HEK293 (cell line): ENCODE measurements at regions not wholly inside any gene's neighbourhood (a gene's known extent, or its start where the extent isn't known, plus 50 kb on each side); places are given as distances from the start of the nearest gene placed in this dataset.

Experiments used
- CTCF ChIA-PET: fragments of 350-600 bp; formaldehyde crosslinking; extraction: SDS; loops from one replicate; lab custom pipeline; 2021; ENCODE audit warnings: antibody characterized with exemption; lab: Yijun Ruan, JAX
- POLR2A ChIA-PET: fragments of 300-600 bp; formaldehyde crosslinking; extraction: SDS; loops from one replicate; lab custom pipeline; 2020; ENCODE audit warnings: antibody characterized with exemption, inconsistent platforms; lab: Yijun Ruan, JAX
- H3K27ac ChIP-seq: fragments of 200-500 bp; sonication (Bioruptor generic); 2 replicates; pipeline ENCODE4 v1.5.1; 2014; ENCODE audit warnings: low read depth, low read length, control low read depth, inconsistent platforms; ENCODE audit errors: extremely low read depth
- H3K36me3 ChIP-seq, 2 experiments: fragments of 200-500 bp in 1 of 2; sonication (Bioruptor generic) in 1 of 2; 1 replicate in 1 of 2; 2 replicates in 1 of 2; pipeline ENCODE4 v1.5.1; 2014 to 2017; ENCODE audit warnings: inconsistent platforms in 2 of 2, low read length in 2 of 2; ENCODE audit not compliant: control insufficient read depth in 2 of 2, insufficient read depth in 1 of 2
- H3K4me1 ChIP-seq: fragments of 200-500 bp; sonication (Bioruptor generic); 2 replicates; pipeline ENCODE4 v1.5.1; 2014; ENCODE audit warnings: mild to moderate bottlenecking, low read length, inconsistent platforms; ENCODE audit not compliant: control insufficient read depth, insufficient read depth
- H3K4me3 ChIP-seq: 2 replicates; pipeline ENCODE4 v1.5.1; 2011; ENCODE audit warnings: low read depth, mild to moderate bottlenecking, control low read depth, low read length, moderate library complexity
- H3K9me3 ChIP-seq: fragments of 200-500 bp; sonication (Bioruptor generic); 2 replicates; pipeline ENCODE4 v1.5.1; 2014; ENCODE audit warnings: low read depth, low read length, inconsistent platforms; ENCODE audit not compliant: control insufficient read depth, insufficient read depth
- ATF2 ChIP-seq: fragments of 450-650 bp; formaldehyde crosslinking; IDR thresholded peaks from 2 replicates; pipeline ENCODE4 v1.5.1; 2016; ENCODE audit warnings: missing biosample characterization, missing genetic modification characterization, low read depth
- EGR2 ChIP-seq: fragments of 450-650 bp; formaldehyde crosslinking; IDR thresholded peaks from 2 replicates; pipeline ENCODE4 v1.5.1; 2016; ENCODE audit warnings: low read depth, missing biosample characterization, missing genetic modification characterization
- KLF9 ChIP-seq: fragments of 450-650 bp; formaldehyde crosslinking; IDR thresholded peaks from 2 replicates; pipeline ENCODE4 v1.5.1; 2016; ENCODE audit warnings: missing biosample characterization, missing genetic modification characterization, low read depth
- PATZ1 ChIP-seq: fragments of 450-650 bp; formaldehyde crosslinking; IDR thresholded peaks from 2 replicates; pipeline ENCODE4 v1.5.1; 2016; ENCODE audit warnings: missing biosample characterization, missing genetic modification characterization
- PRDM1 ChIP-seq: fragments of 450-650 bp; formaldehyde crosslinking; IDR thresholded peaks from 2 replicates; pipeline ENCODE4; 2016; ENCODE audit warnings: missing biosample characterization, missing genetic modification characterization
- PRDM2 ChIP-seq: fragments of 450-650 bp; formaldehyde crosslinking; IDR thresholded peaks from 2 replicates; pipeline ENCODE4 v1.5.1; 2016; ENCODE audit warnings: missing biosample characterization, missing genetic modification characterization, borderline replicate concordance
- SCRT2 ChIP-seq: fragments of 450-650 bp; formaldehyde crosslinking; IDR thresholded peaks from 2 replicates; pipeline ENCODE4 v1.5.1; 2016; ENCODE audit warnings: missing biosample characterization, missing genetic modification characterization
- SP3 ChIP-seq: fragments of 450-650 bp; formaldehyde crosslinking; IDR thresholded peaks from 2 replicates; pipeline ENCODE4 v1.5.1; 2016; ENCODE audit warnings: missing biosample characterization, missing genetic modification characterization
- ZBTB49 ChIP-seq: fragments of 450-650 bp; formaldehyde crosslinking; IDR thresholded peaks from 2 replicates; pipeline ENCODE4 v1.5.1; 2016; ENCODE audit warnings: missing biosample characterization, missing genetic modification characterization, low read depth
- ZEB2 ChIP-seq: fragments of 450-650 bp; formaldehyde crosslinking; IDR thresholded peaks from 2 replicates; pipeline ENCODE4 v1.5.1; 2016; ENCODE audit warnings: missing biosample characterization, missing genetic modification characterization
- ZFHX2 ChIP-seq: fragments of 450-650 bp; formaldehyde crosslinking; conservative IDR thresholded peaks from 2 replicates; pipeline ENCODE4 v1.5.1; 2016; ENCODE audit warnings: missing biosample characterization, missing genetic modification characterization
- ZNF132 ChIP-seq: fragments of 450-650 bp; formaldehyde crosslinking; IDR thresholded peaks from 2 replicates; pipeline ENCODE4 v1.5.1; 2017; ENCODE audit warnings: missing biosample characterization, missing genetic modification characterization, borderline replicate concordance
- ZNF133 ChIP-seq: fragments of 450-650 bp; formaldehyde crosslinking; IDR thresholded peaks from 2 replicates; pipeline ENCODE4 v1.5.1; 2016; ENCODE audit warnings: missing biosample characterization, missing genetic modification characterization
- ZNF214 ChIP-seq: fragments of 450-650 bp; formaldehyde crosslinking; IDR thresholded peaks from 2 replicates; pipeline ENCODE4 v1.5.1; 2017; ENCODE audit warnings: missing biosample characterization, mild to moderate bottlenecking, missing genetic modification characterization, borderline replicate concordance
- ZNF266 ChIP-seq: fragments of 450-650 bp; formaldehyde crosslinking; IDR thresholded peaks from 2 replicates; pipeline ENCODE4 v1.5.1; 2016; ENCODE audit warnings: missing biosample characterization, missing genetic modification characterization, low read depth
- ZNF280C ChIP-seq: fragments of 450-650 bp; formaldehyde crosslinking; IDR thresholded peaks from 2 replicates; pipeline ENCODE4 v1.5.1; 2016; ENCODE audit warnings: missing biosample characterization, missing genetic modification characterization
- ZNF37A ChIP-seq: fragments of 450-650 bp; IDR thresholded peaks from 2 replicates; pipeline ENCODE4 v1.5.1; 2018; ENCODE audit warnings: missing biosample characterization, missing genetic modification characterization
- ZNF529 ChIP-seq: fragments of 450-650 bp; formaldehyde crosslinking; IDR thresholded peaks from 2 replicates; pipeline ENCODE4 v1.5.1; 2017; ENCODE audit warnings: missing genetic modification characterization, missing biosample characterization; ENCODE audit not compliant: insufficient replicate concordance
- ZNF664 ChIP-seq: fragments of 450-650 bp; formaldehyde crosslinking; IDR thresholded peaks from 2 replicates; pipeline ENCODE4 v1.5.1; 2016; ENCODE audit warnings: missing biosample characterization, missing genetic modification characterization
- ZNF830 ChIP-seq: fragments of 450-650 bp; IDR thresholded peaks from 2 replicates; pipeline ENCODE4 v1.5.0; 2018; ENCODE audit warnings: missing biosample characterization, missing genetic modification characterization, low read depth, mild to moderate bottlenecking, moderate library complexity
- ZSCAN4 ChIP-seq: fragments of 450-650 bp; formaldehyde crosslinking; IDR thresholded peaks from 2 replicates; pipeline ENCODE4 v1.5.1; 2017; ENCODE audit warnings: missing biosample characterization, missing genetic modification characterization

- TF ChIP-seq ATF2 (tag by site-specific recombination) (no peak), ZSCAN4 (tag by site-specific recombination) (no peak)
- TF ChIP-seq, all 188 proteins: peak for 0
These were observed 524.1 kb downstream of the GLRX3 start (continued) for GRCh38 chr10:130660266-130660665.

- Histone ChIP-seq H3K4me1 (no peaks in the 10 kb centered on the region), H3K9me3 (no peaks in the 10 kb centered on the region), H3K36me3 (no peaks in the 10 kb centered on the region), H3K27ac (no peak overlapping the region), H3K4me3 (no peak overlapping the region)
- POLR2A ChIA-PET = no interaction called here
- CTCF ChIA-PET = no interaction called here
- TF ChIP-seq ZNF37A (tag by site-specific recombination) (no peak), PATZ1 (tag by site-specific recombination) (no peak), ZNF266 (tag by site-specific recombination) (no peak), ZBTB49 (tag by site-specific recombination) (no peak), SCRT2 (tag by site-specific recombination) (no peak), ZNF529 (no peak), EGR2 (tag by site-specific recombination) (no peak), KLF9 (tag by site-specific recombination) (no peak), ZNF280C (tag by site-specific recombination) (no peak), ZNF214 (tag by site-specific recombination) (no peak), PRDM2 (tag by site-specific recombination) (no peak), ZNF133 (tag by site-specific recombination) (no peak), ZNF132 (tag by site-specific recombination) (no peak), ZNF664 (no peak), ZFHX2 (tag by site-specific recombination) (no peak), PRDM1 (tag by site-specific recombination) (no peak), ZEB2 (tag by site-specific recombination) (no peak), SP3 (tag by site-specific recombination) (no peak), ZNF830 (tag by site-specific recombination) (no peak)
These were observed 525.2 kb downstream of the GLRX3 start for GRCh38 chr10:130661419-130661818.
